ENCODE measurements at regions not wholly inside any gene's neighbourhood (a gene's known extent, or its start where the extent isn't known, plus 50 kb on each side); places are given as distances from the start of the nearest gene placed in this dataset.

DNA sequence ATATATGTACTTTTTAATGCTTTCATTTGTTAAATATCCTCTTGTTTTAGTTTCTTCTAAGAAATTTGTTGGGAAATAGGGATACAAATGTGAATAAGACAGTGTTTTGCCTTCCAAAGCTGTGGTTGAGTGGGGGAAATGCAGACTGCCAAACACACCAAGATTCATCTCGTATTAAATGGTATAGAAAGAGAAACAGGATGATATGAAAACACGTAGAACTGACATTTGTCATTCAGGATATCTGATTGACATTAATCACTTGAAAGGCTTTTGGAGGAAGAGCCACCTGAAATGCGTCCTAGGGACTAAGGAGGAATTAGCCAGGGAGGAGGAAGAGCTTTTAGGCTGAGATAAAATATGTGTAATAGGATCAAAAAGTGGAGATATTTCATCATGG lies 287.4 kb upstream of the SEMA3C start:
- no peak for ATAC-seq
- Histone ChIP-seq H3K27ac (no peak overlapping the region), H3K4me1 (peaks cover 23% of the 10 kb centered on the region), H3K4me2 (no peak overlapping the region), H3K4me3 (no peak overlapping the region), H3K9me3 (no peaks in the 10 kb centered on the region)
- TF ChIP-seq TFCP2L1 (CRISPR knock-in tag; IDR thresholded peaks at IDR 0.05), result no peak
- no peak for TF ChIP-seq KDM1A (IDR thresholded peaks at IDR 0.05; ENCODE audit: low read depth)
- TF ChIP-seq JUN (IDR thresholded peaks at IDR 0.05), result no peak
- TF ChIP-seq CHD2 (IDR thresholded peaks at IDR 0.05; ENCODE audit: low read length, partially characterized antibody), result no peak
- no peak for TF ChIP-seq MAFK (IDR thresholded peaks at IDR 0.05; ENCODE audit: partially characterized antibody)
- TF ChIP-seq POLR2A (IDR thresholded peaks at IDR 0.05; ENCODE audit: low read length), result no peak
- TF ChIP-seq FOXS1 (CRISPR knock-in tag; IDR thresholded peaks at IDR 0.05), result no peak
- TF ChIP-seq EHF (CRISPR knock-in tag; IDR thresholded peaks at IDR 0.05), result no peak
- no peak for TF ChIP-seq PBX3 (IDR thresholded peaks at IDR 0.05)
- no peak for TF ChIP-seq CBX8 (IDR thresholded peaks at IDR 0.05)
- no peak for TF ChIP-seq MYC (IDR thresholded peaks at IDR 0.05; ENCODE audit: borderline replicate concordance, low read length)
- no peak for TF ChIP-seq RARB (CRISPR knock-in tag; IDR thresholded peaks at IDR 0.05)
- no peak for TF ChIP-seq HOXA7 (CRISPR knock-in tag; IDR thresholded peaks at IDR 0.05)
- no peak for TF ChIP-seq E2F6 (IDR thresholded peaks at IDR 0.05; ENCODE audit: borderline replicate concordance, low read depth)
- no peak for TF ChIP-seq GATA3 (IDR thresholded peaks at IDR 0.05; ENCODE audit: borderline replicate concordance)
- POLR2A ChIA-PET, result no interaction called here
- 85% methylated on average over 3 of the region's 3 CpGs for WGBS (ENCODE audit: missing lambda C conversion rate)
- CTCF ChIA-PET, result no interaction called here
- FAIRE-seq, result no peak
- no peak for DNase-seq (ENCODE audit: low read depth in 1 of 2, low spot score in 1 of 2)

DNA sequence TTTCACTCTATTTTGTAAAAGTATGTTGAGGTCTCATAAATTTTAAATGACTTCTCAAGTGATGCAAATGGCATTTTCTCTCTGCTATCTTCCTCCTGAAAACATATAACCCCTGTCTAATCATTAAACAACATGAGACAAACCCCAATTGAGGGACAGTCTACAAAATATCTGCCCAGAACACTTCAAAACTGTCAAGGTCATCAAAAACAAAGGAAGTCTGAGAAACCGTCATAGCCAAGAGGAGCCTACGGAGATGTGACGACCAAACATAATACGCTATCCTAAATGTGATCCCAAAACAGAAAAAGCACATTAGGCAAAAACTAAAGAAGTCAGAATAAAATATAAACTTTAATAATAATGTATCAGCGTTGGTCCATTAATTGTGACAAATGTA lies 282.3 kb upstream of the SEMA3C start:
- DNase-seq (ENCODE audit: low read depth in 1 of 2, low spot score in 1 of 2) (no peak), FAIRE-seq (no peak), ATAC-seq (no peak)
- no peaks in the 10 kb centered on the region for H3K9me3 ChIP-seq
- H3K4me1 ChIP-seq, result no peaks in the 10 kb centered on the region
- H3K27ac ChIP-seq, result no peak overlapping the region
- ChIA-PET POLR2A (no interaction called here), CTCF (no interaction called here)
- no peak overlapping the region for H3K4me2 ChIP-seq
- 96% methylated on average over 5 of the region's 5 CpGs for WGBS (ENCODE audit: missing lambda C conversion rate)
- TF ChIP-seq ZSCAN20 (CRISPR knock-in tag; IDR thresholded peaks at IDR 0.05) (no peak), MAFK (IDR thresholded peaks at IDR 0.05; ENCODE audit: partially characterized antibody) (peak; percentile 83), ZFP36 (IDR thresholded peaks at IDR 0.05; ENCODE audit: borderline replicate concordance, partially characterized antibody) (no peak)
- H3K4me3 ChIP-seq, result no peak overlapping the region

DNA sequence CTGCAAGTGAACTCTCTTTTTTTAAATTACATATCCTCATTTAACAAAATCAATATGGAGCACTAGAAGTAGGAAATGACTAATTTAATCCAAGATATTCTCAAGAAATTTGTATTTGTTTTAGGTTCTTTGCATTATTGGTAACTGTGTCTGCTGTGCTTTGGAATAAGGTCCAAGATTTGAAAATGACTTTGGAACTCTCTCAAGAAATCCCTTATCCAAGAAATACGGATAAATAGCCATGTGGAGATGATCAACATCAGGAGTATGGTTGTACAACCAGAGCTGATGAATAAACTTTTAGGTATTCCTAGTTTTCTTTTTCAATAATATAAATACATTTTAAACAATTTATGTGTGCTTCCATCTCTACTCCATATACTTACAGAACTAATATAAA lies 279.9 kb upstream of the SEMA3C start:
- ChIA-PET POLR2A (no interaction called here), CTCF (no interaction called here)
- H3K4me2 ChIP-seq, result no peak overlapping the region
- ATAC-seq (no peak), DNase-seq (ENCODE audit: low read depth in 1 of 2, low spot score in 1 of 2) (no peak), FAIRE-seq (no peak)
- TF ChIP-seq FOXS1 (CRISPR knock-in tag; IDR thresholded peaks at IDR 0.05), result no peak
- TF ChIP-seq ESRRA (IDR thresholded peaks at IDR 0.05; ENCODE audit: borderline replicate concordance, low read length), result no peak
- no peak for TF ChIP-seq TP53 (CRISPR knock-in tag; IDR thresholded peaks at IDR 0.05)
- TF ChIP-seq KDM1A (IDR thresholded peaks at IDR 0.05; ENCODE audit: low read depth), result no peak
- no peak for TF ChIP-seq RNF2 (IDR thresholded peaks at IDR 0.05; ENCODE audit: borderline replicate concordance, low read depth)
- TF ChIP-seq HDAC2 (IDR thresholded peaks at IDR 0.05), result no peak
- TF ChIP-seq NR3C1 (IDR thresholded peaks at IDR 0.05), result no peak
- TF ChIP-seq E2F6 (IDR thresholded peaks at IDR 0.05; ENCODE audit: borderline replicate concordance, low read depth), result no peak
- no peak for TF ChIP-seq BHLHE40 (IDR thresholded peaks at IDR 0.05; ENCODE audit: low read depth, low read length)
- TF ChIP-seq NPAS2 (CRISPR knock-in tag; IDR thresholded peaks at IDR 0.05; ENCODE audit: borderline replicate concordance), result no peak
- TF ChIP-seq ZNF302 (CRISPR knock-in tag; IDR thresholded peaks at IDR 0.05), result no peak
- no peak for TF ChIP-seq RARB (CRISPR knock-in tag; IDR thresholded peaks at IDR 0.05)
- no peak for TF ChIP-seq USF2 (IDR thresholded peaks at IDR 0.05)
- no peak for TF ChIP-seq HEYL (CRISPR knock-in tag; IDR thresholded peaks at IDR 0.05)
- no peak for TF ChIP-seq POLR2AphosphoS2 (conservative IDR thresholded peaks at IDR 0.05; ENCODE audit: low read length)
- no peak for TF ChIP-seq HOXB5 (CRISPR knock-in tag; IDR thresholded peaks at IDR 0.05)
- H3K27ac ChIP-seq, result no peak overlapping the region
- no peaks in the 10 kb centered on the region for H3K9me3 ChIP-seq
- no peaks in the 10 kb centered on the region for H3K4me1 ChIP-seq
- 93% methylated on average over 1 of the region's 1 CpG for WGBS (ENCODE audit: missing lambda C conversion rate)
- H3K4me3 ChIP-seq, result no peak overlapping the region
